Naive thymus-derived CD8-positive, alpha-beta T cell (primary cell): ENCODE measurements at regions not wholly inside any gene's neighbourhood (a gene's known extent, or its start where the extent isn't known, plus 50 kb on each side); places are given as distances from the start of the nearest gene placed in this dataset.
A peak's percentile ranks its signal among the peaks of the same experiment; 100 is the strongest.

Experiments
- ATAC-seq, 2 donors: fragments of 150-1000 bp; cut with Tn5 transposase in 1 of 2; sonication (Bioruptor Pico), chemical (Tn5 transposase) in 1 of 2; 1 replicate in 1 of 2; 2 replicates in 1 of 2; pipeline ENCODE4 v1.10.0; 2021; ENCODE audit warnings: mild to moderate bottlenecking in 2 of 2, moderate library complexity in 2 of 2
- POLR2A ChIA-PET: fragments of 350-600 bp; sonication (Branson Sonifier 250); formaldehyde crosslinking; loops from one replicate; lab custom pipeline; 2021; ENCODE audit warnings: antibody characterized with exemption; lab: Charles Lee
- DNase-seq, 10 donors: peaks; one replicate each; pipeline versions ENCODE4 v3.0.0 to v3.0.0-alpha.2; 2020 to 2022
- H3K27ac Mint-ChIP-seq, 10 donors: one replicate each; pipeline ENCODE4 v1.8.0; 2020 to 2022; ENCODE audit warnings: mild to moderate bottlenecking in 10 of 10, mixed read lengths in 10 of 10, moderate library complexity in 4 of 10, inconsistent platforms in 1 of 10
- H3K27me3 Mint-ChIP-seq, 5 donors: one replicate each; pipeline ENCODE4 v1.8.0; 2021 to 2022; ENCODE audit warnings: mixed read lengths in 5 of 5
- H3K36me3 Mint-ChIP-seq, 3 donors: one replicate each; pipeline ENCODE4 v1.8.0; 2020 to 2022; ENCODE audit warnings: mixed read lengths in 3 of 3, mild to moderate bottlenecking in 2 of 3, inconsistent platforms in 1 of 3
- H3K4me1 Mint-ChIP-seq, 4 donors: one replicate each; pipeline ENCODE4 v1.8.0; 2021 to 2022; ENCODE audit warnings: mixed read lengths in 4 of 4
- H3K4me3 Mint-ChIP-seq, 10 donors: one replicate each; pipeline ENCODE4 v1.8.0; 2020 to 2022; ENCODE audit warnings: mild to moderate bottlenecking in 10 of 10, mixed read lengths in 10 of 10, moderate library complexity in 6 of 10, inconsistent platforms in 1 of 10
- H3K9me3 Mint-ChIP-seq, 9 donors: one replicate each; pipeline ENCODE4 v1.8.0; 2020 to 2022; ENCODE audit warnings: mixed read lengths in 9 of 9, mild to moderate bottlenecking in 3 of 9, inconsistent platforms in 1 of 9, moderate library complexity in 1 of 9

- no peak for DNase-seq
- Mint-ChIP-seq H3K4me1 (no peaks in the 10 kb centered on the region), H3K9me3 (peaks cover 0 to 18% (median 7%) of the 10 kb centered on the region in 9 donors), H3K27me3 (peaks cover 0 to 9% (median 4%) of the 10 kb centered on the region in 5 donors), H3K27ac (no peak overlapping the region), H3K36me3 (peaks cover 0 to 7% (median 0%) of the 10 kb centered on the region in 3 donors), H3K4me3 (no peak overlapping the region)
- ATAC-seq, result no peak
- POLR2A ChIA-PET, result no interaction called here
Measured at GRCh38 chr4:27304751-27305150, 444.1 kb downstream of the STIM2 start.

- Mint-ChIP-seq H3K27me3 (peaks cover 0 to 9% (median 4%) of the 10 kb centered on the region in 5 donors), H3K36me3 (peaks cover 0 to 7% (median 0%) of the 10 kb centered on the region in 3 donors), H3K9me3 (peaks cover 0 to 15% (median 7%) of the 10 kb centered on the region in 9 donors), H3K27ac (no peak overlapping the region), H3K4me3 (no peak overlapping the region), H3K4me1 (no peaks in the 10 kb centered on the region)
- no peak for ATAC-seq
- POLR2A ChIA-PET, result no interaction called here
- DNase-seq, result no peak
Measured at GRCh38 chr4:27305246-27305645, 444.6 kb downstream of the STIM2 start.

- Mint-ChIP-seq H3K36me3 (no peaks in the 10 kb centered on the region), H3K9me3 (peaks cover 0 to 3% (median 0%) of the 10 kb centered on the region in 9 donors)
- ATAC-seq, result no peak
Measured at GRCh38 chr4:27308379-27308778, 447.7 kb downstream of the STIM2 start.

DNA sequence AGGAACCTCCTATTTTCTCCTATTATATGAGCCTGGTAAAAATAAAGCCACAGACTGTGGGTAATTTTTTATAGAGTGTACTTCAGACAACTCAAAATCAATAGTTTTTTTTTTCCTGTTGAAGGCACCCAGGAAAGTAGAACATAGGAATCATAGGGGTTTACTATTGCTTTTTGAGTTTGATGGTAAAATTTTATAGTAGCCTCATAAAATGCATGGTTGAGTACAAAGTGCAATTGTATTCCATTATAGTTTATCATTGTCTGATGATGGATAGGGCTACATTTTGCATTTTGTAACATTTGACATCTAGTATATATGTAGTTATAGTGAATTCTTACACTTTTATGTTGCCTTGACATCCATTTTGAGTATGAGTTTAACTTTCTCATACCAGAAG is 455.0 kb downstream of the STIM2 start:
- Mint-ChIP-seq H3K4me3 (no peak overlapping the region), H3K4me1 (peaks cover 0 to 6% (median 0%) of the 10 kb centered on the region in 4 donors), H3K27me3 (peaks cover 0 to 27% (median 8%) of the 10 kb centered on the region in 5 donors), H3K36me3 (no peaks in the 10 kb centered on the region), H3K9me3 (peaks cover 0 to 3% (median 0%) of the 10 kb centered on the region in 9 donors), H3K27ac (no peak overlapping the region)
- POLR2A ChIA-PET, result no interaction called here
- ATAC-seq (no peak), DNase-seq (no peak)

More at GRCh38 chr4:27308379-27308778, 447.7 kb downstream of the STIM2 start:
- no peak for DNase-seq
- Mint-ChIP-seq H3K4me1 (no peaks in the 10 kb centered on the region), H3K27me3 (peaks cover 2 to 17% (median 3%) of the 10 kb centered on the region in 5 donors), H3K27ac (peak overlapping the region in 1 of 10 donors; percentile 7), H3K4me3 (no peak overlapping the region)
- POLR2A ChIA-PET, result no interaction called here

- H3K9me3 Mint-ChIP-seq, result peaks cover 0 to 3% (median 0%) of the 10 kb centered on the region in 9 donors
- ATAC-seq (no peak), DNase-seq (no peak)
- peaks cover 0 to 6% (median 0%) of the 10 kb centered on the region in 4 donors for H3K4me1 Mint-ChIP-seq
- no peak overlapping the region for H3K4me3 Mint-ChIP-seq
- POLR2A ChIA-PET, result no interaction called here
- no peaks in the 10 kb centered on the region for H3K36me3 Mint-ChIP-seq
- peaks cover 0 to 27% (median 8%) of the 10 kb centered on the region in 5 donors for H3K27me3 Mint-ChIP-seq
- no peak overlapping the region for H3K27ac Mint-ChIP-seq
Measured at GRCh38 chr4:27316176-27316575, 455.5 kb downstream of the STIM2 start.

- ATAC-seq (no peak), DNase-seq (no peak)
- Mint-ChIP-seq H3K4me3 (no peak overlapping the region), H3K9me3 (peaks cover 0 to 3% (median 0%) of the 10 kb centered on the region in 9 donors), H3K4me1 (peaks cover 0 to 6% (median 0%) of the 10 kb centered on the region in 4 donors), H3K36me3 (no peaks in the 10 kb centered on the region), H3K27me3 (peaks cover 0 to 25% (median 6%) of the 10 kb centered on the region in 5 donors), H3K27ac (no peak overlapping the region)
- POLR2A ChIA-PET, result no interaction called here
Measured at GRCh38 chr4:27318740-27319139, 458.1 kb downstream of the STIM2 start.

DNA sequence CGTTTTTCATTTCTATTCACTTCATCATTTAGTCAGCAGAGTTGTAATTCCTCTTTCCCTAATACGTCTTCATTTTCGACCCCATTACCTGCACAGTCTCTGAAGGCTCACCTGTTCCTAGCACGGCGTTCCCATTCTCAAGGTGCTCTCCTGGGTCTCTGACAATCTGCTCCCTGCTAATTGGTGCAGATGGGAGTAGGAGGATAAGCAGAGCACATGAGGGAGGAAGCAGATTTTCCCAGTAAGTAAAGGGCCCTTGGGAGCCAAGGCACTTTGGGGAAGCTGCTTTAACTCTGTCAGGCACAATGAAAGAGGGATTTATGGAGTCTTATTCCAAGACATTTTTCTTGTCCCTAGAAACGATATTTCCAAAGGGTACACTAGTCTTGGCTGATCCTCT is 466.4 kb downstream of the STIM2 start:
- no peaks in the 10 kb centered on the region for H3K4me1 Mint-ChIP-seq
- ATAC-seq (no peak), DNase-seq (no peak)
- no peak overlapping the region for H3K4me3 Mint-ChIP-seq
- no peaks in the 10 kb centered on the region for H3K9me3 Mint-ChIP-seq
- POLR2A ChIA-PET, result no interaction called here
- peaks cover 0 to 9% (median 1%) of the 10 kb centered on the region in 5 donors for H3K27me3 Mint-ChIP-seq
- H3K27ac Mint-ChIP-seq, result no peak overlapping the region
- H3K36me3 Mint-ChIP-seq, result no peaks in the 10 kb centered on the region

GRCh38 chr4:27327421-27328181 is 467.0 kb downstream of the STIM2 start:
- H3K27ac Mint-ChIP-seq, result no peak overlapping the region
- no peak overlapping the region for H3K4me3 Mint-ChIP-seq
- H3K4me1 Mint-ChIP-seq, result no peaks in the 10 kb centered on the region
- no peak for DNase-seq
- peaks cover 0 to 9% (median 1%) of the 10 kb centered on the region in 5 donors for H3K27me3 Mint-ChIP-seq
- no peak for ATAC-seq
- no peaks in the 10 kb centered on the region for H3K9me3 Mint-ChIP-seq
- no peaks in the 10 kb centered on the region for H3K36me3 Mint-ChIP-seq
- POLR2A ChIA-PET, result no interaction called here

DNA sequence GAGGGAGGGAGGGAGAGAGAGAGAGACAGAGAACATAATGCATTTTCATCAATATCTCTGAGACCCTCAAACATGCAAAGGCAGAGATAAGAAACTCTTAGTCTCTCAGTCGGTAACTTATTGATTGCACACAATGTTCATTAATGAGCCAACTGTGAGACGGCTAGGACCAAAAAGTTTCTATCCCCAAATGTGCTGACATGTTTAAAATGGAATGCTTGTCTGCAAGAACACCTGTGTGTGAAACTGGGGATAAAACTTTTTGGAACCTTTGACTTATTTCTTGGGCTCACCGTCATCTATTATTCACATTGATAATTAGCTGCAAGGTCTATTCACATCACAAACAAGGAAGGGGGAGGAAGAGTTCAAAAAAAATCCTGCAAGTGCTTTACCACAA is 477.9 kb downstream of the STIM2 start:
- H3K27me3 Mint-ChIP-seq, result peaks cover 0 to 2% (median 0%) of the 10 kb centered on the region in 5 donors
- peaks cover 0 to 5% (median 2%) of the 10 kb centered on the region in 9 donors for H3K9me3 Mint-ChIP-seq
- POLR2A ChIA-PET, result no interaction called here
- H3K27ac Mint-ChIP-seq, result no peak overlapping the region
- no peak for ATAC-seq
- no peaks in the 10 kb centered on the region for H3K36me3 Mint-ChIP-seq
- no peak for DNase-seq
- no peak overlapping the region for H3K4me3 Mint-ChIP-seq
- H3K4me1 Mint-ChIP-seq, result no peaks in the 10 kb centered on the region

GRCh38 chr4:27343411-27343810 is 482.8 kb downstream of the STIM2 start:
- DNase-seq (no peak), ATAC-seq (no peak)
- peaks cover 0 to 7% (median 1%) of the 10 kb centered on the region in 9 donors for H3K9me3 Mint-ChIP-seq
- no peak overlapping the region for H3K27ac Mint-ChIP-seq
- H3K4me3 Mint-ChIP-seq, result no peak overlapping the region
- no peaks in the 10 kb centered on the region for H3K4me1 Mint-ChIP-seq
- POLR2A ChIA-PET, result no interaction called here
- H3K36me3 Mint-ChIP-seq, result no peaks in the 10 kb centered on the region
- H3K27me3 Mint-ChIP-seq, result peaks cover 0 to 4% (median 0%) of the 10 kb centered on the region in 5 donors

DNA sequence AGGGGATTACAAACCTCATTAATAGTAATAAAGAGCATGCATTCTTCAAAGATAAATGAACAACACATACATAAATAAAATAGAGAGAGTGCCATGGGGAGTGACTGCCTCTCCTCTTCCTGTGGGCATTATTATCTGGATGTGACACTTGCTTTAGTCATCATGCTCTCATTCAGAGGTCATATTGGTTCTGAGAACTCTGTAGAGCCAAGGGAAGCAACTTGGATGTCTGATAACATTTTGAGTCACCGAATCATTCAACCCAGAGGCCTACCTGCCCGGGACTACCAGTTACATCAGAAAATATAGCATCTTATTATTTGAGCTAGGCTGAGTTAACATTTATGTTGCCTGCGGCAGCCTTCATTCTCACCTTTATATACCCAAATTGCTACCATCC is 489.5 kb downstream of the STIM2 start:
- H3K9me3 Mint-ChIP-seq, result peaks cover 0 to 14% (median 3%) of the 10 kb centered on the region in 9 donors
- no peak for ATAC-seq
- no peak overlapping the region for H3K27ac Mint-ChIP-seq
- peaks cover 0 to 6% (median 0%) of the 10 kb centered on the region in 5 donors for H3K27me3 Mint-ChIP-seq
- H3K36me3 Mint-ChIP-seq, result no peaks in the 10 kb centered on the region
- no peak overlapping the region for H3K4me3 Mint-ChIP-seq
- peaks cover 0 to 2% (median 0%) of the 10 kb centered on the region in 4 donors for H3K4me1 Mint-ChIP-seq
- DNase-seq, result no peak
- POLR2A ChIA-PET, result no interaction called here

DNA sequence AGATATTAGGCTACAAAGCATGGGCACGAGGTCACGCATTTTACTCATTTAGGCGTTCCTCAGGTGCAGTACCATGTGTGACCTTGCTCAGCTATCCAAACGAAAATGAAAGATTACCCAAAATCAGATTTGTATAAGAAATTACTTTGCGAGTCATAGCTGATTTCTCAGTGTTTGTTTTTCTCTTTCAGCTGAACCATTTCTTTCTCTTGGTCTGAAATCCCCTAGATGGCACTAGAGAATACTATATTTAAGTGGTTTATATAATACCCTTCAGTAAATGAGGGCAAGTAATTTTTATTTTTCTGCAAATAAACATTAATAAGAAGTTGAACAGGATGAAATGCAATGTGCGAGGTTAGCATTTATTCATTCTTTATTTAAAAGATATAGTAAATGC is 496.6 kb downstream of the STIM2 start:
- DNase-seq (no peak), ATAC-seq (no peak)
- Mint-ChIP-seq H3K4me1 (no peaks in the 10 kb centered on the region), H3K9me3 (peaks cover 0 to 10% (median 3%) of the 10 kb centered on the region in 9 donors), H3K4me3 (no peak overlapping the region), H3K36me3 (no peaks in the 10 kb centered on the region), H3K27ac (no peak overlapping the region), H3K27me3 (no peaks in the 10 kb centered on the region)
- POLR2A ChIA-PET, result no interaction called here

- H3K4me3 Mint-ChIP-seq, result no peak overlapping the region
- ATAC-seq (no peak), DNase-seq (no peak)
- H3K4me1 Mint-ChIP-seq, result no peaks in the 10 kb centered on the region
- no peak overlapping the region for H3K27ac Mint-ChIP-seq
- no peaks in the 10 kb centered on the region for H3K27me3 Mint-ChIP-seq
- peaks cover 0 to 10% (median 3%) of the 10 kb centered on the region in 9 donors for H3K9me3 Mint-ChIP-seq
- POLR2A ChIA-PET, result no interaction called here
- H3K36me3 Mint-ChIP-seq, result no peaks in the 10 kb centered on the region
Measured at GRCh38 chr4:27358269-27358668, 497.6 kb downstream of the STIM2 start.
